Nucleus accumbens (tissue), 56 donors: ENCODE measurements at regions not wholly inside any gene's neighbourhood (a gene's known extent, or its start where the extent isn't known, plus 50 kb on each side); places are given as distances from the start of the nearest gene placed in this dataset.
"Not testable (repeated sequence)": the region's sequence is repeated elsewhere in the genome, so short reads cannot be mapped to it uniquely, and the experiment has no call there.

Experiments
- DNase-seq, 56 donors: peaks; one replicate each; lab custom pipeline; 2025; lab: John Stamatoyannopoulos, UW

DNA sequence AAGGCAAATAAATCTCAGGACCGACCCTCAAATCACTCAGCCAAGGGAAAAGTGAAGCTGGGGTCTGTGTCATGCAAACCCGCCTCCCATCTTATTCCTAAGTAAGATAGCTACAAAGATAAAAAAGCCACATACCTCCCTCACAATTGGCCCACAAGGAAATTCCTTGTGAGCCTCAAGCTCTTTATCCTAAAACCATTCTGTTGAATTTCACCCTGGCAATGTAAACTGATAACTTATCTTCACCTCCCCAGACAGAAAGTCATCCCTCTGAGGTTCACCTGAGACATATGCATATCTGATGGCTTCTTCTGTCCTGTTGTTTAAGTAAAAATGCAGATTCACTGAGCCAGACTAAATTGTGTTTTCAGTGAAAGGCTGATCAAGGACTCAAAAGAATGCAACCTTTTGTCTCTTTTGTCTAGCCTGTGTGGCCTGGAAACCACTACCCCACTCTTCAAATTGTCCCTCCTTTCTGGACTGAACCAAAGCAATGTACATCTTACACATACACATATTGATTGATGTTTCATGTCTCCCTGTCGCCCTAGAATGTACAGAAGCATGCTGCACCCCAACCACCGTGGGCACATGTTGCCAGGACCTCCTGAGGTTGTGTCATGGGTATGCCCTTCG lies 91.3 kb downstream of the MFAP3L start:
- no peak for DNase-seq

DNA sequence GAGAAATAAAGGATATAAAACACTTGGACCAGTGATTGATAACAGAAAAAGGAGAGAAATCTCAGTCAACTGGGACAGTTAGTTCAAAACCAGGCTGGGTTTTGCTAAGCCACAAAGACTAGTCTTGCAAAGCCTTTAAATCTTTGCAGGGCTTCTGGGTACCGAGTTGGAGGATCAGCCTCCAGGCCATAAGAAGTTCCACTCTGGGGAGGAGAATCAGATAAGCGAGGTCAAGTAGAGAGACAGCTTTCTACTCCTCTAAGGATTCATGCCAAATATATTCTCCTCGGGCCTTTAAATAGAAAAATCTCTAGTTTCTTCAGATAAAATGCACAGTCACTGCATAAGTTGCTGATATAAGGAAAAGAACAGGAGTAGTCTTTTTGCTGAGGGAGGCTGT lies 92.7 kb downstream of the MFAP3L start:
- no peak for DNase-seq

DNA sequence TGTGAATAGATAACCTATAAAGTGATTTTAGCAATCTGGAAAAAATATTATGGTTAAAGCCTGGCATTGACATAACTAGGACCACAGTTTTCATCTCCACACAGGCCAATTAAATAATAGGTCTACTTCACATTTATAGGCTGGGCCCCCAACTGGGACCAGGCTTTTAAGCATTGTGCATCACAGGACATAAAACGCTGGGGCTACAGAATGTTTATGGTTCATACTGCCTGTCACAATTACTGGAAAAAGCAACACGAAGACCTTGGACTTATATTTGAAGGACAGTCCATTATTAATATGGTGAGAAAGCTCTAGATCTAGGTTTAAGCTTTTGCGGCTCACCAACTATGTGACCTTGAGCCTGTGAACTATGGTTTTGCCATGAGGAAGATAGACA lies 94.2 kb downstream of the MFAP3L start:
- DNase-seq: no peak

DNA sequence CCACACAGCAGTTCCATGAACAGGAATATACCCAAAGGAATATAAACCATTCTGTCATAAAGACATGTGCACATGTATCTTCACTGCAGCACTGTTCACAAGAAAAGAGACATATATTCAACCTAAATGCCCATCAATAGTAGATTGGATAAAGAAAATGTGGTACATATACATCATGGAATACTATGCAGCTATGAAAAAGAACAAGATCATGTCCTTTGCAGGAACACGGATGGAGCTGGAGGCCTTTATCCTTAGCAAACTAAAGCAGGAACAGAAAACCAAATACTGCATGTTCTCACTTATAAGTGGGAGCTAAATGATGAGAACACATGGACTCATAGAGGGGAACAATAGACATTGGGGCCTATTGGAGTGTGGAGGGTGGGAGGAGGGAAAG lies 95.4 kb downstream of the MFAP3L start:
- not testable (repeated sequence) for DNase-seq

DNA sequence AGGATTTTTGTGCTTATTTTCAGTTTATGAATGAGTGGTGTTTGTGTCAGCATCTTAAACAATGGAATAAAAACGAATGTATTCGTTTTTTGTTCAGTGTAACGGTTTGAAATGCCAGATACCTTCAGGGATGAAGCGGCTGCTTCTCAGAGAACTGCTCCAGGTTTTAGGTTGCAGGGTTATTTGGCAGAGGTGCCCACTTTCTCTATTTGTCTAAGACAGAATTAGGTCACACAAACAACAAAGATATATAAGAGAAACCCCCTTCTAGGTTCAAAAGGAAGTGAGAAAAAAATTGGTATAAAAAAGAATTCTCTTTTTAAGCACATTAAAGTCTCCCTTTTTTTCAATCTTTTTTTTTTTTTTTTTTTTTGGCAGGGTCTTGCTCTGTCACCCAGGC lies 98.9 kb downstream of the MFAP3L start:
- DNase-seq: no peak

DNA sequence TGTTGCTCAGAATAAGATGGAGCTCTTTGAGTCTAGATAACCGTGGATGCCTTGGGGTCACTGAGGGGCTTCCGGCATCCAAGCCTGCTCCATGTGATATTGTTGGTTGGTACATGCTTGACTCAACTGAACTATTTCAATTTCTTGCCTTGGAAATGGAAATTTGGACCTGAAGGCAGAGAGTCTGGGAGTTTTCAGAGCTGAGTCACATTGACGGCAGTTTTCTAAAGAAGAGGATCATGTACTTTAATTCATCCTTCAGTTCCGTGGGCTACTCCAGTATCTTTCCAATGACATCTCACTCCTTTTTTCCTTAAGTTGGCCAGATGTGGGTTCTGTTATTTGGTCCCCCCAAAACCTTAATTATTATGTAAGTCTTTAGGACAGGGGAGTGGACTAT lies 100.5 kb downstream of the MFAP3L start:
- no peak for DNase-seq

DNA sequence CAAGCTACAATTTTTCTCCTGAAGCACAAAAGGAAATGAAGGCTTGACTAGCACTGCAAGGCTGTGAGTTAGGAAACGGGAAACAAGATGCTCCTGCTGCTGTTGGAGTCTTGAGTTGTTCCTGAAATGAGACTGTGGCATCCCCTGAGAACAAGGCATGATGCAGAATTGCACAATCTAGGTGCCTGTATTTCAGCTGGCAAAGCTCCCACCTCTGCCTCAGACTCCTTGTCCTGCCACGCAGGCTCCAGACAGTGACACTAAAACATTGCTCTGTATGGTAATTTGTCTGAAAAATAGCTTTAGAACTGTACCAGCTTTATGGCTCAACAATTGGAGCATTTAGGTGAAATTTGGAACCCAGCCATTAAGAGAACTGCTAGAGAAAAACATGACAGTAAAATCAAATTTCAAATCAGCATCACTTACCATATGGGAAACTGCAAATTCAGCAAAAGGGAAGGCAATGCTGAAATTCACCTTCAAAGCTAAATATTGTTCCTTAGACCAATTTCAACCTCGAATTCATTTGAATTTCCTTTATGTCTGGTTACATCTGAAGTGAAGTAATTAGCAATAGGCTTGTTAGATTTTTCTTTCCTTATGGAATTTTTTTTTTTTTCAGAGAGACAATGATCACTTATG lies 103.4 kb downstream of the MFAP3L start:
- peak in 5 of 56 donors; percentile 2 to 39 (median 14) for DNase-seq

DNA sequence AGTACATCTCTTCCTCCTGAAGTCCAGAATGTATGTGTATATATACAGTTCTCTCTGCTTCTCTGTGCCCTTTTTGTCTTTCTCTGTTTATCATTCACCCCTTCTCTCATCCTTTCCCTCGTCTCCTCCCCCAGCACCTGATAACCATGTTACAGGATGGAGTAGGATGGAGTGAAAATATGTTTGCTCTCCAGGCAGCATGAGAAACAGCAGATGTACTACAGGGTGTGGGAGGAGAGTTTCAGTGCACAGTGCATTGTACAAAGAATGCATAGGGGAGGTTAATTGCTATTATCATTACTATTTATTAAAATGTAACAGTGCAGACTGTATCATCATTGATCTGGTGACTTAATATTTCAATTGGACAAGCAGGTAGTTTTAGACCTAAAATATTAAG lies 104.5 kb downstream of the MFAP3L start:
- DNase-seq: no peak

DNA sequence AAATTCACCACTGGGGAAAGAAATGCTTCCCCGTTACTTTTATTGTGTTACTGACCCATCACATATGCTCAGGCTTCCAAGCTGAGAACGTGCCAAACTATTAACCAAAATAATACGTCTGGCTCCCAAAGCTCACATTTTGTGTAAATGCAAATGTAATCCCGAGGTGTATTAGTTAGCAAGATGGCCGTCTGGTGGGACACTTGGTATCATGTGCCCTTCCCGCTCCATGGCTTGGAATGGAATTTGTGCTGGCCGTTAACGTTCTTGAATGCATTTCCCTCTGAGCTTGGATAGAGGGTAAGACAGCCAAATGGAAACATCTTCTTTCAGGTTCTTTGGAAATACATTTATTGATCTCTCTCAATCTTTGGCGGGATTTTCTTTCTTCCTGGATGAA lies 105.0 kb downstream of the MFAP3L start:
- DNase-seq: no peak

DNA sequence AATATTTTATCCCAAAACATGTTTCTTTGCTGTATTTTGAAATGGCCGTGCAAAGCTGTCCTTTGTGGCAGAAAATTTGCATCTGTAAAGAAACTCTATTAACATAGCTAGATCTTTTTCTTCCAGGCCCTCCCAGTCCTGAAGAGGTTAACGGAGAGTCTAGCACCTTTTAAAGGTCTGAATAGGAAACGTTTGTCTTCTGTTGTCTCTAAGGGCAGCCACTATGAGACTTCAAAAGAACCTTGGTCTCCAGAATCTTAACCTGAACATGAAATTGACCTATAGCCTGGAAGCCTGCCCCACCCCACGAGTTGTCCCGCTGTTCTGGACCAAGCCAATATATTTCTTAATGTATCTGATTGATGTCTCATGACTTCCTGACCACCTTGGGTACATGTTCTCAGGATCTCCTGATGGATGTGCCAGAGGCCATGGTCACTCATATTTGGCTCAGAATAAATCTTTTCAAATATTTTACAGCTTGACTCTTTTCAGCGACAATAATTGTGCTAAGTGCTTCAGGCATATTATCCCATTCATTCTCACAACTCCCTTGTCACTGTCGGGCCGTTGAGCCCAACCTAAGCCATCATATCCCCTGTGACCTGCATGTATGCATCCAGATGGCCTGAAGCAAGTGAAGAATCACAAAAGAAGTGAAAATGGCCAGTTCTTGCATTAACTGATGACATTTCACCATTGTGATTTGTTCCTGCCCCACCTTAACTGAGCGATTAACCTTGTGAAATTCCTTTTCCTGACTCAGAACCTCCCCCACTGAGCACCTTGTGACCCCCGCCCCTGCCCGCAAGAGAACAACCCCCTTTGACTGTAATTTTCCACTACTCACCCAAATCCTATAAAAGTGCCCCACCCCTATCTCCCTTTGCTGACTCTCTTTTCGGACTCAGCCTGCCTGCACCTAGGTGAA lies 106.7 kb downstream of the MFAP3L start:
- DNase-seq: not testable (repeated sequence)

DNA sequence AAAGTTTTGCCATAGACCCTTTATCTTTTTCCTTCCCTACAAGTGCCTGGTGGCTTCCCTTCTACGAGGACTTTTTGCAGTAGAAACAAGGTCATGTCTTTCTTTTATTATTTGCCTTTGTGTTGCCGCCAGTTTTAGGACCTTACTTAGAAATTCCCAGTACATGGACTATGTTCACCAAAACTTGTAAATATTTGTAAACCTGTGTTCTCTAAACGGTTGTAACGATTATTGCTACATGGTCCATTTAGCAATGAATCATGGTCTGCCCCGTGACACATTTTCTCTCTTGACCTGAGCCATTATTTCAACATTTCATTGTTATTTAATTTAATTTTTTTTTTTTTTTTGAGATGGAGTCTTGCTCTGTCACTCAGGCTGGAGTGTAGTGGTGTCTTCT lies 110.7 kb downstream of the MFAP3L start:
- no peak for DNase-seq

DNA sequence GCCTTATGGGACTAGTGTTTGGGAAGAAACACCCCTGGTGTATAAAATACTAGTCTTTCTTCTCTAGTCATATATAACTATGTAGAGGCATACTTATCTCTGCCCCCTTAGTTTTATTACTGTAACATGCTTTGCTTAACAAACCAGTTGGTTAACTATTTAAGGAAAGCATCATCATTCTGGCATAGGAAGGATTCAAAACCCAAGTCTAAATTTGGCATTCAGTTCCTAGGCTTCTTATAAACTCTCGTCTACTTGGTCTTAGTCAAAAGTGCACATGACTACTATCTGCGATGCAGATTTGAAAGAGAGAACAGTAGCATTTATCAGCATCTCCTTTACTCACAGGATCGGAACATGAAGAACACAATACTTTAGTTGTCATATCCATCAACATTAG lies 111.3 kb downstream of the MFAP3L start:
- DNase-seq: no peak

DNA sequence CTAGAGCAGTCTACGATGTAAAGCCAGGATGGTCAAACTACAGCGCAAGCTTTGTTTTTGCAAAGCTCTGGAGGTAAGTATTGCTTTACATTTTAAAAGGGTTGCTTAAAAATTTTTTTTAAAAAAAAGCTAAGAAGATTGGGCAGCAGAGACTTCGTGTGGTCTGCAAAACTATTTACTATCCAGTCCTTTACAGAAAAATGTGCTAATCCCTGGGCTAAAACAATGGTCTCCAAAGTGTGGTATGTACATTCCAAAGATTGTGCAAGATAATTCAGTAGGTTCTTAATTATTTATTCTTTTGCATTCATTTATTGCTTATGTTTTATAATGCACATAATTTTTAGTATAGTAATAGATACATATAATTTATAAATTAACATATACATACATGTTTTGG lies 113.2 kb downstream of the MFAP3L start:
- no peak for DNase-seq

DNA sequence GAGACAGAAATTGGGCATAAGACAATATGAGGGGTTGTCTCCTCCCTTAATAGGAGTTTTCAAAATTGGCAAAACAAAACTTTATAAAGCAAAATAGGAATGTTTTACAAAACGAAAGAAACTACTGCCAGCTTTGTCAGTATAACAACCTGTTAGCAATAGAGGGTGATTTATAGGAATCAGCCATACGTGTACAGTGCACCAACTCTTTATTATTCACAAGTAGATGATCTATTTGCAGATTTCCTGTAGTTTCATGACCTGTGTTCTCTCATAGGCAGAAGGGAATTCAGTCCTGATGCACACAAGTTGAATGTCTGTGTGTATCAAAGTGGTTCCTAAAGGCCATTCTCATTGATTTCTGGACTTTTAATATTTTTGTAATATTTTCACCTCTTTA lies 116.3 kb downstream of the MFAP3L start:
- no peak for DNase-seq

DNA sequence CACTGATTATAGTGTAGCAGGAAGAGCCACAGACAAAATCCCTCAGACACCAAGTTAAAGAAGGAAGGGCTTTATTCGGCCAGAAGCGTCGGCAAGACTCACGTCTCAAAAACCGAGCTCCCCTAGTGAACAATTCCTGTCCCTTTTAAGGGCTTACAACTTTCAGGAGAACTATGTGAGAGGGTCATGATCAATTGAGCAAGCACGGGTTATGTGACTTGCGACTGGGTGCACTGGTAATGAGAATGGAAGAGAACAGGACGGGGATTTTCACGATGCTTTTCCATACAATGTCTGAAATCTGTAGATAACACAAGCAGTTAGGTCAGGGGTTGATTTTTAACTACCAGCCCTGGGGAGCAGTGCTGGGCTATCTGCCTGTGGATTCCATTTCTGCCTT lies 116.7 kb downstream of the MFAP3L start:
- no peak for DNase-seq

DNA sequence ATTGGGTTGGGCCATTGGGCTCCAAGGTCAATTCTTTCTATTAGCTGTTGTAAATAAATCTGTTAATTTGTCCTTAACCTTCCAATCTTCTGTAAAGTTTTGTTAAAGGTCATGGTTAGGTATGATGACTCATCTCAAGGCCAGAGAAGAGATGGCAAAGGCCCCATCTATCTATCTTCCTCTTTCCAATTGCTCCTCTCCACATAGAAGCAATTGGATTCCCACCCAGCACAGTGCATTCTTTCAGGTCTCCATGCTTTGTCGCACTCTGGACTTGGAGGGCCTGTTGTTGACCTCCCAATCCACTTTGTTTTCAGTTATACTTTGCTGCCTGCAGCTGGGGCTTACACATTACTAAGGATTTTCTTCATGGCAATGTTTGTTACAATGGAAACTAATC lies 118.5 kb downstream of the MFAP3L start:
- DNase-seq: no peak

DNA sequence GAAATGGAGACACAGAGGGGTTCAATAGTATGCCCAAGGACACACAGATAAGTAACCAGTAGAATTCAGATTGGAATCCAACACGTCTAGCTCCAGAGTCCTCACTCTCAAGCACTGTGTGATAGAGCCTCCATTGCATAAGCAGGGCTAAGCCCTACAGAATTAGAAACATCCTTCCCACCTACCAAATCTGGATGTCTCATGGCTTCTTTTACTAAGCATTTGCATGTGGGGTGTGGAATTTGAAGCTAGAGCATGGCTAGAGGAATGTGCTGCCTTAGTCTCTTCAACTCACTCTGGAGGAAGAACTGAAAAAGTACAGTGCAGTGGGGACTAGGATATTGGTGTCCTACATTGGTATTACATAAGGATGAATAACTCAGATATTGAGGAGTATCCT lies 119.4 kb downstream of the MFAP3L start:
- DNase-seq: no peak

DNA sequence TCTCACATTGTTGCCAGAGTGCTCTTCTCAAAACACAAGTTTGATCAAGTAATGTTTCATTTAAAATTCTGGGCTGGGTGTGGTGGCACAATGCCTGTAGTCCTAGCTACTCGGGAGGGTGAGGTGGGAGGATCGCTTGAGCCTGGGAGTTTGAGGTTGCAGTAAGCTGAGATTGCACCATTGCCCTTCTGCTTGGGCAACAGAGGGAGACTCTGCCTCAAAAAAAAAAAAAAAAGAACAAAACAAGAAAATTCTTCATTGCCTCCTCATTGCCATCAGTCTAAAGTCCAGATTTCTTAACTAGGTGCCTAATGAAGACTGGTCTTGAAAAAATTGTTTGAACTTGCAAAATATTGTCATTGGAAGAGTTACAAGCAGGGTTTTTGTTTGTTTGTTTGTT lies 120.1 kb downstream of the MFAP3L start:
- DNase-seq: no peak

DNA sequence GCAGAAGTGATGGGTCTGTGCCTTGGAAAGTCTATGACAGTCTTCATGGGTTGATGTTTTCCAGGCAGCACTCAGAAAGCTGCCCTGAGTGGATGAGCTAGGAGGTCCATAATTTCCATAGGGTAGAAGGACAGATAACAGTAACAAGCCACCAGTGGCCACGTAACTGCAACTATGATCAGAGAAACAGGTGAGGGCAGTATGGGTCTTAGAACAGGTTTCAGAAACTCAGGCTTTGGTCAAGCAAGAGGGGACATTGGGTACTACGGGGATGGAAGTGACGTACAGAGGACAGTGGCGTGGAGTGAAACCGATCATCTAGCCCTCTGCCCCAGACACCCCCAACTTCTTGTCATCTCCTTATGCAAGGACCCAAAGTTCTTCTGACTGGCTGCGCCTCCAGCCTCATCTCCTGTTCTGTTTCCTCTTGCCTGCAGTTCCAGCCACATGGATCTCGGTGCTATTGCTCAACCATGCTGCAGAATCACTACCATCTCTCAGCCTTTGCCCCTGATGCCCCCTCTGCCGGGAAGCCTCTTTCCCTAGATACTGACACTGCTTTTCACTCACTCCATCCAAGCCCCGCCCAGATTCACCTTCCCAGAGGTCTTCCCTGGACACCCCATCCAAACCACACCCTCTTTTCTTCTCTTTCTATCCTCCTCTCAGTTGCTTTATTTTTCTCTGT lies 123.4 kb downstream of the MFAP3L start:
- DNase-seq: peak in 3 of 56 donors; percentile 2 to 23 (median 6)

DNA sequence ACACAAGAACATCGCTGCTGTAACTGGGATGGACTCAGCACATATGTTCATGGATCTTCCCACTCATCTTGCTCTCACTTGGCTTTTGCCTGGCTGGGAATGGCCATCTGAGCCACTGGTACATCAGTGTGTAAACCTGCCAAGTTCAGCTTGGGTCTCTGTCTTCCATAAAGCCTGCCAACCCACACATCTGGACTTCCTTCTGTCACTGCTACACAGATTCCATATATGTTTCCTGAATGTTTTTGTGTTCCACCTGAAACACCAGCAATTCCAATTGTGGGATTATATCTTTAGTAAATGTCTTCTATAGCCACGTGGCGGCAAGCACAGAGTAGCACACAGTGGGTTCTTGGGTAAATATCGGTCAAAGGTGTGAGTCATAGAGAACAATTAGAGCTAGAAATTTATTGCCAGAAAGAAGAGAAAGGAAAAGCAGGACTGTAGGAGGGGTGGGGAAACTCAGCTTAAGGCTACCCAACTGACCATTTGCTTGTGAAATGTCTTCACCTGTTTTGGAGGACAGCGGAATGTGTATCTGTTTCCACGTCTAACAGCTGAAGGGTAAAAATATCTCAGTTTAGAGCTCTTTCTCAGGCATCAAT lies 125.9 kb downstream of the MFAP3L start:
- no peak for DNase-seq

DNA sequence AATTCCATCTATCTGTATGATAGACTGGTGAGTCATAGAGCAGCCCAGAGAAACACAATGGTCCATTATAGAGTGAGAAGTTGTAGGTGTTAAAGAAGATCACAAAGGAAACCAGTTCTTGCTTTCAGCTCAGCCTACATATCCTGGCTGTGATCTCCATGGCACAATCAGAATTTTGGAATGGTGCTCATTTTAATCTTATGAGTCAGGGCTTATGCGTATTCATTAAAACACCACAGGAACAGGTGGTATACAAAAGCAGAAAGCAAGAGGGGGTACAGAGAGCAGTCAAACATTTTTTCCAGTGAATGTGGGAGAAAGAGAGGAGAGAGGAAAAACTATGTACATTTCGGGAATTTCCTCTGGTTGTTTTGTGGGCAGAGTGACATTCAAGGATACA lies 126.9 kb downstream of the MFAP3L start:
- peak in 2 of 56 donors; percentile 6 to 19 for DNase-seq
